Effector memory CD4-positive, alpha-beta T cell (primary cell): ENCODE measurements at regions not wholly inside any gene's neighbourhood (a gene's known extent, or its start where the extent isn't known, plus 50 kb on each side); places are given as distances from the start of the nearest gene placed in this dataset.

Experiments used
- DNase-seq, 3 donors: peaks; one replicate each; pipeline ENCODE4 v3.0.0-alpha.2; 2020
- H3K27ac ChIP-seq: 2 replicates; pipeline ENCODE4 v1.7.0; 2013; ENCODE audit warnings: mild to moderate bottlenecking, low read length, moderate library complexity; ENCODE audit not compliant: insufficient read depth, poor library complexity, severe bottlenecking
- H3K27me3 ChIP-seq: replicated peaks from 2 replicates; pipeline ENCODE4 v1.7.0; 2013; ENCODE audit warnings: mild to moderate bottlenecking, low read length; ENCODE audit not compliant: insufficient read depth, control insufficient read depth, poor library complexity, severe bottlenecking
- H3K36me3 ChIP-seq: 2 replicates; pipeline ENCODE4 v1.7.0; 2013; ENCODE audit warnings: mild to moderate bottlenecking, low read length, moderate library complexity; ENCODE audit not compliant: control insufficient read depth, insufficient read depth
- H3K4me1 ChIP-seq: 2 replicates; pipeline ENCODE4 v1.7.0; 2013; ENCODE audit warnings: low read length, mild to moderate bottlenecking; ENCODE audit not compliant: control insufficient read depth, insufficient read depth, poor library complexity, severe bottlenecking
- H3K4me3 ChIP-seq: 2 replicates; pipeline ENCODE4 v1.7.0; 2013; ENCODE audit warnings: low read length, low read depth, mild to moderate bottlenecking; ENCODE audit not compliant: insufficient read depth, poor library complexity, severe bottlenecking
- H3K9me3 ChIP-seq: 2 replicates; pipeline ENCODE4 v1.7.0; 2013; ENCODE audit warnings: mild to moderate bottlenecking, low read length, moderate library complexity; ENCODE audit not compliant: control insufficient read depth

- no peaks in the 10 kb centered on the region for H3K4me1 ChIP-seq
- no peaks in the 10 kb centered on the region for H3K36me3 ChIP-seq
- no peaks in the 10 kb centered on the region for H3K27me3 ChIP-seq
- no peak for DNase-seq
- no peaks in the 10 kb centered on the region for H3K9me3 ChIP-seq
- no peak overlapping the region for H3K27ac ChIP-seq
- no peak overlapping the region for H3K4me3 ChIP-seq
Measured at GRCh38 chr4:100130964-100131363, 59.3 kb downstream of the DDIT4L start.

- Histone ChIP-seq H3K9me3 (no peaks in the 10 kb centered on the region), H3K27me3 (no peaks in the 10 kb centered on the region), H3K4me1 (no peaks in the 10 kb centered on the region), H3K27ac (no peak overlapping the region), H3K4me3 (no peak overlapping the region), H3K36me3 (no peaks in the 10 kb centered on the region)
- DNase-seq, result no peak
Measured at GRCh38 chr4:100130491-100130890, 59.8 kb downstream of the DDIT4L start.

GRCh38 chr4:100129774-100130173 is 60.5 kb downstream of the DDIT4L start:
- Histone ChIP-seq H3K27ac (no peak overlapping the region), H3K27me3 (no peaks in the 10 kb centered on the region)
- DNase-seq, result no peak

DNA sequence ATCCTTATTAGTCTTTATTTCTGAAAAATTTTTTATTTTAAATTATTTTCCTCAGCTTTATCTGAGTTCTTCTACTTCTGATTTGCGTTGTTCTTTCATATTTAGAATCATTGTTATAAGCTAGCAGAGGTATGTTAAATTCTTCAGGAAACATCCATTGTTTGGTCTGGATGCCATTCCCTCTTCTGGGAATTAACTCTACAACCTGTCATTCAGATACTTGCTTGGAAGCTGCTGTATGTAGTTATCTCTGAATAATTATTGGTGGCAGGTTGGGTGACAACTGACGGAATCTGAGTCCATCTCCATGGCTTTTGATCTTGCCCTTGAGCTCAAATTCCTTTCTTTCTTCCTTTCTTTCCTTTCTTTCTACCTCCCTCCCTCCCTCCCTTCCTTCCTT is 61.9 kb downstream of the DDIT4L start:
- H3K27me3 ChIP-seq, result no peaks in the 10 kb centered on the region
- no peaks in the 10 kb centered on the region for H3K36me3 ChIP-seq
- no peaks in the 10 kb centered on the region for H3K4me1 ChIP-seq
- no peak overlapping the region for H3K27ac ChIP-seq
- no peak for DNase-seq
- no peaks in the 10 kb centered on the region for H3K9me3 ChIP-seq
- no peak overlapping the region for H3K4me3 ChIP-seq

More at GRCh38 chr4:100129774-100130173, 60.5 kb downstream of the DDIT4L start:
- no peaks in the 10 kb centered on the region for H3K9me3 ChIP-seq
- H3K4me1 ChIP-seq, result no peaks in the 10 kb centered on the region
- H3K4me3 ChIP-seq, result no peak overlapping the region
- no peaks in the 10 kb centered on the region for H3K36me3 ChIP-seq

DNA sequence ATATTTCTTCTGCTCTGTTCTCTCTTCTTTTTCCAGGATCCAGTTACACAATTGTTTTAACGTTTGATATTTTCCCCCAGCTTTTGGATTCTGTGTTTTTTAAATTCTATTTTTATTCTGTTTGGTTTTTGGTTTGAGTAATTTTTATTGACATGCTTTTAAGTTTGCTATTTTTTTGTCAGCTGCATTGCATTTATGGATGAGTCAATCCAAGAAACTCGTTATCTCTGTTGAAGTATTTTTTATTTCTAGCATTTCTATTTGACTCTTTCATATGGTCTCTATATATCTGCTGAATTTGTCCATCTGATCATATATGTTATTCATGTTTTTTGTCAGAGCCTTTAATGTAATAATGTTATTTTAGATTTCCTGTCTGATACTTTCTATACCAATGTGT is 65.6 kb downstream of the DDIT4L start:
- no peak overlapping the region for H3K4me3 ChIP-seq
- no peak overlapping the region for H3K27ac ChIP-seq
- no peaks in the 10 kb centered on the region for H3K27me3 ChIP-seq
- no peaks in the 10 kb centered on the region for H3K9me3 ChIP-seq
- H3K4me1 ChIP-seq, result no peaks in the 10 kb centered on the region
- no peak for DNase-seq
- no peaks in the 10 kb centered on the region for H3K36me3 ChIP-seq

- H3K4me1 ChIP-seq, result no peaks in the 10 kb centered on the region
- H3K27me3 ChIP-seq, result no peaks in the 10 kb centered on the region
- H3K27ac ChIP-seq, result no peak overlapping the region
- no peak for DNase-seq
- no peaks in the 10 kb centered on the region for H3K9me3 ChIP-seq
- H3K4me3 ChIP-seq, result no peak overlapping the region
- H3K36me3 ChIP-seq, result no peaks in the 10 kb centered on the region
Measured at GRCh38 chr4:100118181-100118580, 72.1 kb downstream of the DDIT4L start.

DNA sequence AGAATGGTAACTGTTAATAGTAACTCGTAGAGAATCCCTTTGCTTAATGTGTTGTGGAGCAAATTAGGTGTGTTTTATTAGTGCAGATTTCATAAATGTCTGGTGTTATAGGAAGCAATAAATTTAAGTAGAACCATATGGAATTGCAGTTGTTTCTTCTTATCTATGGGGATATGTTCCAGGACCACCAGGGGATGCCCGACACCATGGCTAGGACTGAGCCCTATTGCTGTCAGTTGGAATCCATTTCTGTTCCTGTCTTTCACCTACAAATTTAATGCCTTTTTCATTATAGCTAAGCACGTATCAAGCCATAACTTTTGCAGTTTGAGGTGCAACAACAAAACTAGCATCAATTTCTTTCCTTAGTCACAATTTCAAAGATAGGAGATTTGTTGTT is 72.5 kb downstream of the DDIT4L start:
- H3K27ac ChIP-seq, result no peak overlapping the region
- H3K4me1 ChIP-seq, result no peaks in the 10 kb centered on the region
- no peaks in the 10 kb centered on the region for H3K27me3 ChIP-seq
- no peak overlapping the region for H3K4me3 ChIP-seq
- no peak for DNase-seq
- H3K9me3 ChIP-seq, result no peaks in the 10 kb centered on the region
- no peaks in the 10 kb centered on the region for H3K36me3 ChIP-seq

GRCh38 chr4:100114909-100115308 is 75.4 kb downstream of the DDIT4L start:
- Histone ChIP-seq H3K36me3 (no peaks in the 10 kb centered on the region), H3K27ac (no peak overlapping the region), H3K27me3 (no peaks in the 10 kb centered on the region), H3K4me1 (no peaks in the 10 kb centered on the region), H3K9me3 (no peaks in the 10 kb centered on the region), H3K4me3 (no peak overlapping the region)
- DNase-seq, result no peak

DNA sequence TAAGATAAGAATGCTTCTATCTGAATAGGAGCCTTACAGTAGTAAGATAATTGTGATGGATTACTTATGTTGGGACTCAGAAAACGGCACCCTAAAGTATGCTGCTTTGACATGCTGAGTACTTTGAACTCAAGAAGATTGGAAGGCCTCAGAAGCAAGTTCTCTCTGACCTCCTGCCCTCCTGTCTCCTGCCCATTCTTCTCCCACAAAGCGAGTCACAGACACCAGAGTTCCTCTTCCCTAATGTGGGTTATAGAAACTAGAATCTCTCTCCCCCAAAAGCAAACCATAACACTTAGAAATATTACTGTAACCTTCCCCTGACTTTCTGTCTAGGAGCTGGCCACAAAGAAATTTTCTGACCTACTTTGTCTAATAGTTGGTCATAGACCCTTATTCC is 76.5 kb downstream of the DDIT4L start:
- no peaks in the 10 kb centered on the region for H3K36me3 ChIP-seq
- H3K27ac ChIP-seq, result no peak overlapping the region
- H3K9me3 ChIP-seq, result no peaks in the 10 kb centered on the region
- no peak overlapping the region for H3K4me3 ChIP-seq
- H3K4me1 ChIP-seq, result no peaks in the 10 kb centered on the region
- no peak for DNase-seq
- no peaks in the 10 kb centered on the region for H3K27me3 ChIP-seq

GRCh38 chr4:100113096-100113495 is 77.2 kb downstream of the DDIT4L start:
- no peaks in the 10 kb centered on the region for H3K9me3 ChIP-seq
- no peak for DNase-seq
- H3K27me3 ChIP-seq, result no peaks in the 10 kb centered on the region
- H3K4me3 ChIP-seq, result no peak overlapping the region
- H3K4me1 ChIP-seq, result no peaks in the 10 kb centered on the region
- no peak overlapping the region for H3K27ac ChIP-seq
- H3K36me3 ChIP-seq, result no peaks in the 10 kb centered on the region

GRCh38 chr4:100109921-100110320 is 80.3 kb downstream of the DDIT4L start:
- Histone ChIP-seq H3K36me3 (no peaks in the 10 kb centered on the region), H3K27ac (no peak overlapping the region), H3K4me1 (no peaks in the 10 kb centered on the region), H3K9me3 (no peaks in the 10 kb centered on the region), H3K27me3 (no peaks in the 10 kb centered on the region), H3K4me3 (no peak overlapping the region)
- DNase-seq, result no peak
